Keratinocyte (primary cell): ENCODE measurements at regions not wholly inside any gene's neighbourhood (a gene's known extent, or its start where the extent isn't known, plus 50 kb on each side); places are given as distances from the start of the nearest gene placed in this dataset.

ENCODE experiments used
- DNase-seq: peaks from one replicate; pipeline ENCODE4 v3.0.0-alpha.2; 2011; ENCODE audit warnings: low read depth, missing footprints, low spot score
- FAIRE-seq: peaks from 2 replicates; lab custom pipeline; 2011; peaks lifted over from hg19 to GRCh38; lab: Jason Lieb, UNC
- H2AFZ ChIP-seq: 2 replicates; pipeline ENCODE4 v1.6.0; 2012; ENCODE audit warnings: low read length, control low read depth, inconsistent platforms; ENCODE audit not compliant: control insufficient read depth
- H3K27ac ChIP-seq: 2 replicates; pipeline ENCODE4 v1.5.1; 2011; ENCODE audit warnings: low read length; ENCODE audit not compliant: control insufficient read depth, insufficient read depth
- H3K27me3 ChIP-seq: 3 replicates; pipeline ENCODE4 v1.6.0; 2011; ENCODE audit warnings: low read length; ENCODE audit not compliant: control insufficient read depth, insufficient read depth; ENCODE audit errors: extremely low read depth
- H3K36me3 ChIP-seq, 2 experiments: 2 replicates in 1 of 2; 3 replicates in 1 of 2; pipeline ENCODE4 v1.5.1; 2011; ENCODE audit warnings: low read length in 2 of 2, mild to moderate bottlenecking in 1 of 2; ENCODE audit not compliant: control insufficient read depth in 2 of 2, insufficient read depth in 2 of 2; ENCODE audit errors: extremely low read depth in 1 of 2
- H3K4me1 ChIP-seq: 3 replicates; pipeline ENCODE4 v1.5.1; 2011; ENCODE audit warnings: low read length; ENCODE audit not compliant: control insufficient read depth, insufficient read depth; ENCODE audit errors: extremely low read depth
- H3K4me2 ChIP-seq: 3 replicates; pipeline ENCODE4 v1.6.0; 2011; ENCODE audit warnings: low read depth, low read length; ENCODE audit not compliant: control insufficient read depth, insufficient read depth; ENCODE audit errors: extremely low read depth
- H3K4me3 ChIP-seq, 3 experiments: fragments of 200-600 bp in 1 of 3; sonication (generic) in 1 of 3; 2 replicates in 2 of 3; 3 replicates in 1 of 3; pipeline ENCODE4 v1.5.1; 2011 to 2016; ENCODE audit warnings: low read length in 3 of 3, mild to moderate bottlenecking in 3 of 3, control low read depth in 2 of 3, inconsistent platforms in 1 of 3, low read depth in 1 of 3, mixed read lengths in 1 of 3, mixed run types in 1 of 3, moderate library complexity in 1 of 3; ENCODE audit not compliant: control insufficient read depth in 2 of 3, insufficient read depth in 2 of 3; ENCODE audit errors: extremely low read depth in 1 of 3
- H3K79me2 ChIP-seq: 2 replicates; pipeline ENCODE4 v1.6.0; 2012; ENCODE audit warnings: low read length; ENCODE audit not compliant: control insufficient read depth, insufficient read depth
- H3K9ac ChIP-seq: 3 replicates; pipeline ENCODE4 v1.6.0; 2011; ENCODE audit warnings: low read length; ENCODE audit not compliant: control insufficient read depth, insufficient read depth; ENCODE audit errors: extremely low read depth
- H3K9me1 ChIP-seq: 3 replicates; pipeline ENCODE4 v1.6.0; 2011; ENCODE audit warnings: low read length; ENCODE audit not compliant: control insufficient read depth, insufficient read depth; ENCODE audit errors: extremely low read depth
- H3K9me3 ChIP-seq: 2 replicates; pipeline ENCODE4 v1.5.1; 2012; ENCODE audit warnings: low read depth, low read length; ENCODE audit not compliant: control insufficient read depth
- H4K20me1 ChIP-seq: 3 replicates; pipeline ENCODE4 v1.6.0; 2011; ENCODE audit warnings: low read length; ENCODE audit not compliant: control insufficient read depth, insufficient read depth; ENCODE audit errors: extremely low read depth
- EZH2 ChIP-seq: IDR thresholded peaks from one replicate; pipeline ENCODE4 v1.6.1; 2012; ENCODE audit warnings: inconsistent platforms, mild to moderate bottlenecking, low read length, moderate library complexity
- dilution Hi-C: fragments of 300-500 bp; cut with MboI; formaldehyde crosslinking; loops from one replicate; pipeline ENCODE4 v1.7.0; 2020; ENCODE audit warnings: low sequenced_read_pairs; ENCODE audit not compliant: extremely low pct_ligation_motif_present
- TF ChIP-seq, protein P1 (sequence below), 3 experiments: IDR thresholded peaks in 1 of 3; conservative IDR thresholded peaks in 1 of 3; optimal IDR thresholded peaks in 1 of 3; 2 replicates in 2 of 3; 3 replicates in 1 of 3; pipeline versions ENCODE3 to v1.5.1; 2011; ENCODE audit warnings: low read length in 3 of 3, mild to moderate bottlenecking in 3 of 3, moderate library complexity in 2 of 3, control low read depth in 1 of 3, inconsistent platforms in 1 of 3; ENCODE audit not compliant: insufficient read depth in 2 of 3; ENCODE audit errors: extremely low read depth in 1 of 3

DNA sequence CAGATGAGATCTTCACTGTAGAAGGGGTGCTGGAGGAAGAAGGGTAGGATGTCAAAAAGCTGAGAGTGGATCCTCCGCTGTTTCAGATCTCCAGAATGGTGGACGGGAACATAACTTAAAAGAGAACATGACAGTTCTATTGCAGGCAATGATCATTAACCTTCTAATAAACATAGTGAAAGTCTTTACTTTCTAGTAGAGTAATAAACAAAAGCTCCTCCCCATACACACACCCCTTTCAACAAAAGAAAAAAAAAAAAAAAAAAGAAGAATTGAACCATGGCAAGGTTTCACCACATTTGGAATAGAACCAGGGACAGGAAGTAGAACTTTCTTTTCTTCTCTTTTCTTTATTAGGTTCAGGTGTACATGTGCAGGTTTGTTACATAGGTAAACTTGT, 768.1 kb upstream of the RIOK2 start:
- no peaks in the 10 kb centered on the region for H3K4me1 ChIP-seq
- H3K79me2 ChIP-seq: no peaks in the 10 kb centered on the region
- no peak overlapping the region for H3K4me2 ChIP-seq
- no peaks in the 10 kb centered on the region for H3K9me3 ChIP-seq
- no peak overlapping the region for H3K9ac ChIP-seq
- H3K27me3 ChIP-seq: no peaks in the 10 kb centered on the region
- TF ChIP-seq EZH2: no peak
- TF ChIP-seq, protein P1, sequence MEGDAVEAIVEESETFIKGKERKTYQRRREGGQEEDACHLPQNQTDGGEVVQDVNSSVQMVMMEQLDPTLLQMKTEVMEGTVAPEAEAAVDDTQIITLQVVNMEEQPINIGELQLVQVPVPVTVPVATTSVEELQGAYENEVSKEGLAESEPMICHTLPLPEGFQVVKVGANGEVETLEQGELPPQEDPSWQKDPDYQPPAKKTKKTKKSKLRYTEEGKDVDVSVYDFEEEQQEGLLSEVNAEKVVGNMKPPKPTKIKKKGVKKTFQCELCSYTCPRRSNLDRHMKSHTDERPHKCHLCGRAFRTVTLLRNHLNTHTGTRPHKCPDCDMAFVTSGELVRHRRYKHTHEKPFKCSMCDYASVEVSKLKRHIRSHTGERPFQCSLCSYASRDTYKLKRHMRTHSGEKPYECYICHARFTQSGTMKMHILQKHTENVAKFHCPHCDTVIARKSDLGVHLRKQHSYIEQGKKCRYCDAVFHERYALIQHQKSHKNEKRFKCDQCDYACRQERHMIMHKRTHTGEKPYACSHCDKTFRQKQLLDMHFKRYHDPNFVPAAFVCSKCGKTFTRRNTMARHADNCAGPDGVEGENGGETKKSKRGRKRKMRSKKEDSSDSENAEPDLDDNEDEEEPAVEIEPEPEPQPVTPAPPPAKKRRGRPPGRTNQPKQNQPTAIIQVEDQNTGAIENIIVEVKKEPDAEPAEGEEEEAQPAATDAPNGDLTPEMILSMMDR (optimal IDR thresholded peaks at IDR 0.05 in 1 of 3, IDR thresholded peaks at IDR 0.05 in 1 of 3, conservative IDR thresholded peaks at IDR 0.05 in 1 of 3; ENCODE audit: extremely low read depth in 1 of 3, insufficient read depth in 2 of 3, low read length in 3 of 3): no peak
- H2AFZ ChIP-seq: no peak overlapping the region
- H3K9me1 ChIP-seq: no peaks in the 10 kb centered on the region
- DNase-seq: no peak
- dilution Hi-C loops: no loop called here
- H4K20me1 ChIP-seq: no peaks in the 10 kb centered on the region
- no peak for FAIRE-seq
- no peaks in the 10 kb centered on the region for H3K36me3 ChIP-seq
- no peak overlapping the region for H3K27ac ChIP-seq
- no peak overlapping the region for H3K4me3 ChIP-seq

DNA sequence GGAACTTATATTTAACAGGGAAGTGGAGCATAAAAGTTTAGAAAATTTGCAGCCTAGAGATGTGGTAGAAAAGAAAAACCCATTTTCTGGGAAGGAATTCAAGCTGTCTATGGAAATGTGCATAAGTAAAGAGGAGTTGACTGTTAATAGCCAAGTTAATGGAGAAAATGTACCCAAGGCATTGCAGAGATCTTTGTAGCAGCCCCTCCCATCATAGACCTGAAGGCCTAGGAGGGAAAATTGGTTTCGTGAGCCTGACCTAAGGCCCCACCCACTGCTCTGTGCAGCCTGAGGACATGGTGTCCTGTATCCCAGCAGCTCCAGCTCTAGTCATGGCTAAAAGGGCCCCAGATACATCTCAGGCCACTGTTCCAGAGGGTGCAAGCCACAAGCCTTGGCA, 772.4 kb upstream of the RIOK2 start:
- no peaks in the 10 kb centered on the region for H3K9me1 ChIP-seq
- no peak overlapping the region for H3K27ac ChIP-seq
- no peaks in the 10 kb centered on the region for H3K4me1 ChIP-seq
- H3K9me3 ChIP-seq: no peaks in the 10 kb centered on the region
- H3K9ac ChIP-seq: no peak overlapping the region
- DNase-seq (no peak), FAIRE-seq (no peak)
- no peaks in the 10 kb centered on the region for H3K36me3 ChIP-seq
- H3K79me2 ChIP-seq: no peaks in the 10 kb centered on the region
- dilution Hi-C loops: no loop called here
- H4K20me1 ChIP-seq: no peaks in the 10 kb centered on the region
- no peak overlapping the region for H3K4me2 ChIP-seq
- no peak overlapping the region for H2AFZ ChIP-seq
- no peaks in the 10 kb centered on the region for H3K27me3 ChIP-seq
- no peak for TF ChIP-seq EZH2
- TF ChIP-seq, protein P1 (optimal IDR thresholded peaks at IDR 0.05 in 1 of 3, IDR thresholded peaks at IDR 0.05 in 1 of 3, conservative IDR thresholded peaks at IDR 0.05 in 1 of 3; ENCODE audit: extremely low read depth in 1 of 3, insufficient read depth in 2 of 3, low read length in 3 of 3): no peak
- H3K4me3 ChIP-seq: no peak overlapping the region
